ENCODE measurements at regions not wholly inside any gene's neighbourhood (a gene's known extent, or its start where the extent isn't known, plus 50 kb on each side); places are given as distances from the start of the nearest gene placed in this dataset.

DNA sequence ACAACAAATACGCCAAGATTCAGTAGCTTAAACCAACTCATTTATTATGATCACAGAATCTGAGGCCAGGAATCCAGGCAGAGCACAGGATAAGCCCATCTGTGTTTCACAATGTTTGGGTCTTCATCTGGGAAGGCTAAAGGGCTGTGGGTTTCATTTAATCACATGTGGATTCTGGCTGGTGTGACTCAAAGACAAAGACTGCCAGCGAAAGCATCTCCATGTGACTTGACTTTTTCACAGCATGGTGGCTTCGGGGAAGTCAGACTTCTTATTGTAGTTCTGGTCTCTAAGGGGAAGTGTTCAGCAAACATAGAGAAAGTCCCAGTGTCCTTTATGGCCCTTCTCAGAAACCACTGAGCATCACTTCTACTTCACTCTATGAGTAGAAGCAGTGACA lies 1014.4 kb upstream of the GOT2 start:
- BruUV-seq (replicated peaks), result no TSS peak
- H3K36me3 ChIP-seq (ENCODE audit: control insufficient read depth in 2 of 2, insufficient read depth in 2 of 2, low read length in 1 of 2), result no peaks in the 10 kb centered on the region
- in situ Hi-C loops (cut with MboI), result no loop called here
- ATAC-seq (no peak), DNase-seq (ENCODE audit: low read depth, low spot score) (no peak), FAIRE-seq (no peak)
- no peak overlapping the region for H2AFZ ChIP-seq (ENCODE audit: control insufficient read depth, low read depth, low read length)
- H4K20me1 ChIP-seq (ENCODE audit: control insufficient read depth, insufficient read depth), result no peaks in the 10 kb centered on the region
- no peaks in the 10 kb centered on the region for H3K27me3 ChIP-seq (replicated peaks in 1 of 2; ENCODE audit: control insufficient read depth in 2 of 2, insufficient read depth in 2 of 2, low read length in 1 of 2)
- POLR2A ChIA-PET, result no interaction called here
- no peaks in the 10 kb centered on the region for H3K9me3 ChIP-seq (replicated peaks; ENCODE audit: control insufficient read depth, insufficient read depth, low read length)
- no peak overlapping the region for H3K4me3 ChIP-seq
- H3K4me2 ChIP-seq (ENCODE audit: control insufficient read depth, insufficient read depth), result no peak overlapping the region
- CTCF ChIA-PET, result no interaction called here
- no peak overlapping the region for H3K27ac ChIP-seq (ENCODE audit: control insufficient read depth, insufficient read depth)
- no peak overlapping the region for H3K9ac ChIP-seq (ENCODE audit: control insufficient read depth, insufficient read depth, low read length)
- H3K79me2 ChIP-seq (ENCODE audit: control insufficient read depth, insufficient read depth, low read length), result no peaks in the 10 kb centered on the region
- RAD21 ChIA-PET (ENCODE audit: unreplicated experiment), result no interaction called here
- WGBS (ENCODE audit: insufficient coverage, insufficient replicate concordance, low lambda C conversion rate, missing lambda C conversion rate), result 8% methylated on average over 3 of the region's 3 CpGs
- intact Hi-C loops (cut with micrococcal nuclease; ENCODE audit: unreplicated experiment), result no loop called here
- TF ChIP-seq ATF3 (IDR thresholded peaks at IDR 0.05; ENCODE audit: borderline replicate concordance, extremely low read depth, low read depth, low read length) (no peak), STAT3 (IDR thresholded peaks at IDR 0.05; ENCODE audit: low read depth, low read length) (no peak)
- TF ChIP-seq, protein P1, sequence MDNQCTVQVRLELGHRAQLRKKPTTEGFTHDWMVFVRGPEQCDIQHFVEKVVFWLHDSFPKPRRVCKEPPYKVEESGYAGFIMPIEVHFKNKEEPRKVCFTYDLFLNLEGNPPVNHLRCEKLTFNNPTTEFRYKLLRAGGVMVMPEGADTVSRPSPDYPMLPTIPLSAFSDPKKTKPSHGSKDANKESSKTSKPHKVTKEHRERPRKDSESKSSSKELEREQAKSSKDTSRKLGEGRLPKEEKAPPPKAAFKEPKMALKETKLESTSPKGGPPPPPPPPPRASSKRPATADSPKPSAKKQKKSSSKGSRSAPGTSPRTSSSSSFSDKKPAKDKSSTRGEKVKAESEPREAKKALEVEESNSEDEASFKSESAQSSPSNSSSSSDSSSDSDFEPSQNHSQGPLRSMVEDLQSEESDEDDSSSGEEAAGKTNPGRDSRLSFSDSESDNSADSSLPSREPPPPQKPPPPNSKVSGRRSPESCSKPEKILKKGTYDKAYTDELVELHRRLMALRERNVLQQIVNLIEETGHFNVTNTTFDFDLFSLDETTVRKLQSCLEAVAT (IDR thresholded peaks at IDR 0.05), result no peak
- SMC1A ChIA-PET (ENCODE audit: uncharacterized antibody, unreplicated experiment), result no interaction called here
- H3K4me1 ChIP-seq (ENCODE audit: control insufficient read depth, insufficient read depth, low read length), result no peaks in the 10 kb centered on the region

GRCh38 chr16:59743504-59743903 lies 1009.4 kb upstream of the GOT2 start:
- 35% methylated on average over 5 of the region's 5 CpGs for WGBS (ENCODE audit: insufficient coverage, insufficient replicate concordance, low lambda C conversion rate, missing lambda C conversion rate)
- in situ Hi-C loops (cut with MboI) (no loop called here), intact Hi-C loops (cut with micrococcal nuclease; ENCODE audit: unreplicated experiment) (no loop called here)
- Histone ChIP-seq H3K4me3 (no peak overlapping the region), H4K20me1 (ENCODE audit: control insufficient read depth, insufficient read depth) (no peaks in the 10 kb centered on the region), H3K4me2 (ENCODE audit: control insufficient read depth, insufficient read depth) (no peak overlapping the region), H2AFZ (ENCODE audit: control insufficient read depth, low read depth, low read length) (no peak overlapping the region), H3K9ac (ENCODE audit: control insufficient read depth, insufficient read depth, low read length) (no peak overlapping the region), H3K27ac (ENCODE audit: control insufficient read depth, insufficient read depth) (no peak overlapping the region), H3K9me3 (replicated peaks; ENCODE audit: control insufficient read depth, insufficient read depth, low read length) (no peaks in the 10 kb centered on the region), H3K27me3 (replicated peaks in 1 of 2; ENCODE audit: control insufficient read depth in 2 of 2, insufficient read depth in 2 of 2, low read length in 1 of 2) (no peaks in the 10 kb centered on the region), H3K79me2 (ENCODE audit: control insufficient read depth, insufficient read depth, low read length) (no peaks in the 10 kb centered on the region), H3K4me1 (ENCODE audit: control insufficient read depth, insufficient read depth, low read length) (no peaks in the 10 kb centered on the region), H3K36me3 (ENCODE audit: control insufficient read depth in 2 of 2, insufficient read depth in 2 of 2, low read length in 1 of 2) (no peaks in the 10 kb centered on the region)
- ATAC-seq, result no peak
- no TSS peak for BruUV-seq (replicated peaks)
- RAD21 ChIA-PET (ENCODE audit: unreplicated experiment), result no interaction called here
- POLR2A ChIA-PET, result no interaction called here
- FAIRE-seq, result no peak
- no peak for DNase-seq (ENCODE audit: low read depth, low spot score)
- SMC1A ChIA-PET (ENCODE audit: uncharacterized antibody, unreplicated experiment), result no interaction called here
- CTCF ChIA-PET, result interaction anchor here (1.0 kb wide), 1 partner anchor 17 kb away, joined by 3 read pairs; no protein-coding TSS in a partner anchor
- no peak for TF ChIP-seq SMAD1 (IDR thresholded peaks at IDR 0.05; ENCODE audit: low read depth, partially characterized antibody)
- TF ChIP-seq ZZZ3 (IDR thresholded peaks at IDR 0.05; ENCODE audit: control insufficient read depth, insufficient read length, low read depth), result no peak
- no peak for TF ChIP-seq CHD4 (IDR thresholded peaks at IDR 0.05)
- TF ChIP-seq EED (IDR thresholded peaks at IDR 0.05; ENCODE audit: low read depth), result no peak
- TF ChIP-seq STAT1 (conservative IDR thresholded peaks at IDR 0.05), result no peak
- no peak for TF ChIP-seq IRF4 (IDR thresholded peaks at IDR 0.05; ENCODE audit: low read depth, low read length)
- TF ChIP-seq KLF5 (IDR thresholded peaks at IDR 0.05; ENCODE audit: partially characterized antibody), result no peak
- TF ChIP-seq BACH1 (IDR thresholded peaks at IDR 0.05; ENCODE audit: borderline replicate concordance), result no peak
- TF ChIP-seq MYC (IDR thresholded peaks at IDR 0.05; ENCODE audit: insufficient read depth, insufficient read length, insufficient replicate concordance, low read length, severe bottlenecking), result no peak
- TF ChIP-seq, protein P2, sequence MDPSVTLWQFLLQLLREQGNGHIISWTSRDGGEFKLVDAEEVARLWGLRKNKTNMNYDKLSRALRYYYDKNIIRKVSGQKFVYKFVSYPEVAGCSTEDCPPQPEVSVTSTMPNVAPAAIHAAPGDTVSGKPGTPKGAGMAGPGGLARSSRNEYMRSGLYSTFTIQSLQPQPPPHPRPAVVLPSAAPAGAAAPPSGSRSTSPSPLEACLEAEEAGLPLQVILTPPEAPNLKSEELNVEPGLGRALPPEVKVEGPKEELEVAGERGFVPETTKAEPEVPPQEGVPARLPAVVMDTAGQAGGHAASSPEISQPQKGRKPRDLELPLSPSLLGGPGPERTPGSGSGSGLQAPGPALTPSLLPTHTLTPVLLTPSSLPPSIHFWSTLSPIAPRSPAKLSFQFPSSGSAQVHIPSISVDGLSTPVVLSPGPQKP (IDR thresholded peaks at IDR 0.05; ENCODE audit: low read depth, low read length), result no peak
- no peak for TF ChIP-seq USF2 (IDR thresholded peaks at IDR 0.05; ENCODE audit: borderline replicate concordance, low read depth, low read length)
- no peak for TF ChIP-seq NR2F1 (conservative IDR thresholded peaks at IDR 0.05)
- TF ChIP-seq CBX3 (IDR thresholded peaks at IDR 0.05; ENCODE audit: borderline replicate concordance, low read depth), result no peak
- no peak for TF ChIP-seq SIX5 (IDR thresholded peaks at IDR 0.05; ENCODE audit: low read depth, low read length, severe bottlenecking)
